SK-N-MC (cell line): ENCODE measurements at regions not wholly inside any gene's neighbourhood (a gene's known extent, or its start where the extent isn't known, plus 50 kb on each side); places are given as distances from the start of the nearest gene placed in this dataset.

ENCODE experiments used
- DNase-seq: peaks from one replicate; pipeline ENCODE4 v3.0.0-alpha.2; 2011; ENCODE audit warnings: low read depth, low spot score
- H3K27ac ChIP-seq: fragments of 200-600 bp; sonication (generic); 2 replicates; pipeline ENCODE4 v1.5.1; 2016; ENCODE audit warnings: mixed run types
- H3K36me3 ChIP-seq: fragments of 200-600 bp; sonication (generic); 2 replicates; pipeline ENCODE4 v1.6.1; 2017; ENCODE audit warnings: antibody characterized with exemption, low read length, mixed read lengths; ENCODE audit not compliant: insufficient read depth
- H3K4me3 ChIP-seq: fragments of 200-600 bp; sonication (generic); 2 replicates; pipeline ENCODE4 v1.5.1; 2016
- H3K9ac ChIP-seq: fragments of 200-600 bp; sonication (generic); 2 replicates; pipeline ENCODE4 v1.8.0; 2017; ENCODE audit warnings: mixed run types, mixed read lengths; ENCODE audit not compliant: insufficient read length
- H3K9me3 ChIP-seq: fragments of 200-600 bp; sonication (generic); 2 replicates; pipeline ENCODE4 v1.6.1; 2017; ENCODE audit warnings: low read depth, mild to moderate bottlenecking, antibody characterized with exemption, low read length, moderate library complexity, mixed read lengths
- EZH2 ChIP-seq: fragments of 200-600 bp; sonication (generic); IDR thresholded peaks from one replicate; pipeline ENCODE4 v1.6.1; 2017; ENCODE audit warnings: antibody characterized with exemption
- FOXP2 ChIP-seq: optimal IDR thresholded peaks from 2 replicates; pipeline ENCODE3; 2011; ENCODE audit warnings: mild to moderate bottlenecking, moderate library complexity; ENCODE audit not compliant: insufficient read depth; ENCODE audit errors: extremely low read length, control extremely low read depth
- POLR2AphosphoS5 ChIP-seq: IDR thresholded peaks from 2 replicates; pipeline ENCODE4 v1.6.1; 2012; ENCODE audit warnings: mild to moderate bottlenecking, low read depth, low read length, borderline replicate concordance

- TF ChIP-seq EZH2, result no peak
- Histone ChIP-seq H3K36me3 (no peaks in the 10 kb centered on the region), H3K9ac (no peak overlapping the region), H3K9me3 (no peaks in the 10 kb centered on the region), H3K27ac (no peak overlapping the region), H3K4me3 (no peak overlapping the region)
- no peak for DNase-seq
Measured at GRCh38 chr19:31553846-31554215, 204.6 kb upstream of the TSHZ3 start.

- Histone ChIP-seq H3K9me3 (no peaks in the 10 kb centered on the region), H3K4me3 (no peak overlapping the region), H3K27ac (no peak overlapping the region), H3K9ac (no peak overlapping the region), H3K36me3 (no peaks in the 10 kb centered on the region)
- DNase-seq, result no peak
- TF ChIP-seq EZH2 (no peak), FOXP2 (no peak), POLR2AphosphoS5 (no peak)
Measured at GRCh38 chr19:31554360-31554759, 205.1 kb upstream of the TSHZ3 start.

GRCh38 chr19:31555634-31556215, 206.5 kb upstream of the TSHZ3 start:
- no peak overlapping the region for H3K27ac ChIP-seq
- no peak overlapping the region for H3K4me3 ChIP-seq
- H3K36me3 ChIP-seq, result no peaks in the 10 kb centered on the region
- TF ChIP-seq EZH2, result no peak
- no peak for TF ChIP-seq POLR2AphosphoS5
- no peak for TF ChIP-seq FOXP2
- H3K9me3 ChIP-seq, result no peaks in the 10 kb centered on the region
- DNase-seq, result no peak
- no peak overlapping the region for H3K9ac ChIP-seq

- H3K9me3 ChIP-seq, result no peaks in the 10 kb centered on the region
- no peak for TF ChIP-seq POLR2AphosphoS5
- no peak for TF ChIP-seq EZH2
- TF ChIP-seq FOXP2, result no peak
- no peak overlapping the region for H3K9ac ChIP-seq
- H3K4me3 ChIP-seq, result no peak overlapping the region
- H3K36me3 ChIP-seq, result no peaks in the 10 kb centered on the region
- no peak for DNase-seq
- no peak overlapping the region for H3K27ac ChIP-seq
Measured at GRCh38 chr19:31559494-31559893, 210.3 kb upstream of the TSHZ3 start.

GRCh38 chr19:31560086-31561060, 211.1 kb upstream of the TSHZ3 start:
- no peak for DNase-seq
- H3K27ac ChIP-seq, result no peak overlapping the region
- no peak for TF ChIP-seq FOXP2
- no peak for TF ChIP-seq EZH2
- no peak for TF ChIP-seq POLR2AphosphoS5
- H3K9ac ChIP-seq, result no peak overlapping the region
- no peak overlapping the region for H3K4me3 ChIP-seq
- H3K36me3 ChIP-seq, result no peaks in the 10 kb centered on the region
- no peaks in the 10 kb centered on the region for H3K9me3 ChIP-seq

GRCh38 chr19:31562966-31563612, 213.9 kb upstream of the TSHZ3 start:
- no peak overlapping the region for H3K4me3 ChIP-seq
- no peak overlapping the region for H3K27ac ChIP-seq
- H3K9ac ChIP-seq, result no peak overlapping the region
- DNase-seq, result no peak
- TF ChIP-seq POLR2AphosphoS5 (no peak), EZH2 (no peak), FOXP2 (no peak)
- no peaks in the 10 kb centered on the region for H3K9me3 ChIP-seq
- no peaks in the 10 kb centered on the region for H3K36me3 ChIP-seq

GRCh38 chr19:31567776-31568175, 218.5 kb upstream of the TSHZ3 start:
- H3K36me3 ChIP-seq, result no peaks in the 10 kb centered on the region

GRCh38 chr19:31568724-31569123, 219.5 kb upstream of the TSHZ3 start:
- TF ChIP-seq FOXP2, result no peak
- no peak for TF ChIP-seq EZH2
- no peak for TF ChIP-seq POLR2AphosphoS5
- H3K4me3 ChIP-seq, result no peak overlapping the region
- H3K9ac ChIP-seq, result no peak overlapping the region
- H3K27ac ChIP-seq, result no peak overlapping the region
- no peaks in the 10 kb centered on the region for H3K9me3 ChIP-seq
- DNase-seq, result no peak
- no peaks in the 10 kb centered on the region for H3K36me3 ChIP-seq

More at GRCh38 chr19:31567776-31568175, 218.5 kb upstream of the TSHZ3 start:
- DNase-seq, result no peak
- Histone ChIP-seq H3K4me3 (no peak overlapping the region), H3K9me3 (no peaks in the 10 kb centered on the region), H3K27ac (no peak overlapping the region), H3K9ac (no peak overlapping the region)
- no peak for TF ChIP-seq EZH2
- no peak for TF ChIP-seq POLR2AphosphoS5
- TF ChIP-seq FOXP2, result no peak

GRCh38 chr19:31570718-31571117, 221.5 kb upstream of the TSHZ3 start:
- Histone ChIP-seq H3K9ac (no peak overlapping the region), H3K36me3 (no peaks in the 10 kb centered on the region), H3K4me3 (no peak overlapping the region), H3K9me3 (no peaks in the 10 kb centered on the region), H3K27ac (no peak overlapping the region)
- TF ChIP-seq EZH2 (no peak), POLR2AphosphoS5 (no peak), FOXP2 (no peak)
- no peak for DNase-seq
